Type B pancreatic cell (in vitro differentiated cells): ENCODE measurements at regions not wholly inside any gene's neighbourhood (a gene's known extent, or its start where the extent isn't known, plus 50 kb on each side); places are given as distances from the start of the nearest gene placed in this dataset.

Experiments used
- DNase-seq: peaks from one replicate; pipeline ENCODE4 v3.0.0; 2021; ENCODE audit warnings: mixed read lengths; ENCODE audit not compliant: unreplicated experiment; ENCODE audit errors: extremely low spot score
- H3K27ac Mint-ChIP-seq: 2 replicates; pipeline ENCODE4 v1.8.0; 2021; ENCODE audit warnings: mild to moderate bottlenecking, mixed read lengths
- H3K27me3 Mint-ChIP-seq: 2 replicates; pipeline ENCODE4 v1.8.0; 2021; ENCODE audit warnings: mixed read lengths
- H3K36me3 Mint-ChIP-seq: 2 replicates; pipeline ENCODE4 v1.8.0; 2021; ENCODE audit warnings: mixed read lengths
- H3K4me1 Mint-ChIP-seq: one replicate; pipeline ENCODE4 v1.8.0; 2021; ENCODE audit warnings: mixed read lengths; ENCODE audit not compliant: unreplicated experiment
- H3K4me3 Mint-ChIP-seq: 2 replicates; pipeline ENCODE4 v1.8.0; 2021; ENCODE audit warnings: mild to moderate bottlenecking, mixed read lengths
- H3K9me3 Mint-ChIP-seq: 2 replicates; pipeline ENCODE4 v1.8.0; 2021; ENCODE audit warnings: mixed read lengths
- CTCF ChIP-seq: fragments of 200-600 bp; sonication (generic); conservative IDR thresholded peaks from 2 replicates; pipeline ENCODE4 v1.5.0; 2021; ENCODE audit warnings: antibody characterized with exemption, mild to moderate bottlenecking

- no peak for TF ChIP-seq CTCF
- no peak overlapping the region for H3K4me3 Mint-ChIP-seq
- H3K36me3 Mint-ChIP-seq: peaks cover 3% of the 10 kb centered on the region
- H3K27me3 Mint-ChIP-seq: no peaks in the 10 kb centered on the region
- no peak overlapping the region for H3K27ac Mint-ChIP-seq
- H3K9me3 Mint-ChIP-seq: peaks cover 20% of the 10 kb centered on the region
- no peaks in the 10 kb centered on the region for H3K4me1 Mint-ChIP-seq
- DNase-seq: no peak
These were observed 515.3 kb upstream of the MEX3C start for GRCh38 chr18:51712821-51713220.

GRCh38 chr18:51716277-51716676, 518.8 kb upstream of the MEX3C start:
- DNase-seq: no peak

GRCh38 chr18:51721388-51721787, 523.9 kb upstream of the MEX3C start:
- DNase-seq: no peak
- no peak overlapping the region for H3K4me3 Mint-ChIP-seq
- H3K27me3 Mint-ChIP-seq: no peaks in the 10 kb centered on the region
- H3K9me3 Mint-ChIP-seq: no peaks in the 10 kb centered on the region
- no peak for TF ChIP-seq CTCF
- H3K4me1 Mint-ChIP-seq: peaks cover 9% of the 10 kb centered on the region
- no peaks in the 10 kb centered on the region for H3K36me3 Mint-ChIP-seq
- no peak overlapping the region for H3K27ac Mint-ChIP-seq

More at GRCh38 chr18:51716277-51716676, 518.8 kb upstream of the MEX3C start:
- no peaks in the 10 kb centered on the region for H3K4me1 Mint-ChIP-seq
- H3K36me3 Mint-ChIP-seq: no peaks in the 10 kb centered on the region
- H3K4me3 Mint-ChIP-seq: no peak overlapping the region
- no peaks in the 10 kb centered on the region for H3K27me3 Mint-ChIP-seq
- H3K9me3 Mint-ChIP-seq: peaks cover 4% of the 10 kb centered on the region
- no peak for TF ChIP-seq CTCF
- H3K27ac Mint-ChIP-seq: no peak overlapping the region

GRCh38 chr18:51721996-51722395, 524.5 kb upstream of the MEX3C start:
- DNase-seq: no peak

GRCh38 chr18:51724790-51725721, 527.6 kb upstream of the MEX3C start:
- no peak for TF ChIP-seq CTCF
- H3K27ac Mint-ChIP-seq: no peak overlapping the region
- H3K9me3 Mint-ChIP-seq: no peaks in the 10 kb centered on the region
- no peak overlapping the region for H3K4me3 Mint-ChIP-seq
- H3K4me1 Mint-ChIP-seq: peaks cover 9% of the 10 kb centered on the region
- H3K27me3 Mint-ChIP-seq: peaks cover 11% of the 10 kb centered on the region
- no peak for DNase-seq
- H3K36me3 Mint-ChIP-seq: no peaks in the 10 kb centered on the region

More at GRCh38 chr18:51721996-51722395, 524.5 kb upstream of the MEX3C start:
- H3K27ac Mint-ChIP-seq: no peak overlapping the region
- peaks cover 5% of the 10 kb centered on the region for H3K27me3 Mint-ChIP-seq
- no peaks in the 10 kb centered on the region for H3K36me3 Mint-ChIP-seq
- no peak overlapping the region for H3K4me3 Mint-ChIP-seq
- H3K9me3 Mint-ChIP-seq: no peaks in the 10 kb centered on the region
- no peak for TF ChIP-seq CTCF
- H3K4me1 Mint-ChIP-seq: peaks cover 9% of the 10 kb centered on the region
